ENCODE measurements at regions not wholly inside any gene's neighbourhood (a gene's known extent, or its start where the extent isn't known, plus 50 kb on each side); places are given as distances from the start of the nearest gene placed in this dataset.
A peak's percentile ranks its signal among the peaks of the same experiment; 100 is the strongest.

DNA sequence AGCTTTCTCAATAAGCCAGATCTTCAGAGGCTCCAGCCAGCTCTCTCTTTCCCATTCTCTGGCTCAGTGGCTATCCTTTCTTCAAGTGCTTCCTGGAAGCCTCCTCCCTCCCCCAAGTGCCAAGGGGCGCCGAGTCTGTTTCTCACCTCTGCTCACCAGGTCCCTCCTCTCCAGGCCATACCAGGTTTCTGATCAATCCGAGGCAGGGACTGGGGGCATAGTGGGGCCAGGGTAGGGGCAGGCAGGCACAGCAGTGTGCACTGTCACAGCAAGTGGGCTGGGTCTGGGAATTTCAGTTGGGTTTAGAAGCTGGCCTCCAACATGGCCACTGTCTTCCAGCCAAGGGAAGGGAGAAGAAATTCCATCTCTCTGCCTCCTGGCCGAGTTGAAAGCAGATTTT, 56.5 kb downstream of the NAV1 start:
- no peak for DNase-seq
- CTCF ChIA-PET, result interaction anchor here (0.5 kb wide), 1 partner anchor 82 kb away, joined by 3 read pairs; no protein-coding TSS in a partner anchor
- H3K79me2 ChIP-seq (ENCODE audit: low read depth), result no peaks in the 10 kb centered on the region
- no peak overlapping the region for H3K4me2 ChIP-seq
- no peaks in the 10 kb centered on the region for H3K36me3 ChIP-seq (ENCODE audit: low read depth)
- no peak overlapping the region for H2AFZ ChIP-seq
- BruUV-seq (replicated peaks), result no TSS peak
- peaks cover 11% of the 10 kb centered on the region for H3K4me1 ChIP-seq (replicated peaks; ENCODE audit: insufficient read depth)
- TF ChIP-seq CTCF (conservative IDR thresholded peaks at IDR 0.05), result no peak
- POLR2A ChIA-PET (ENCODE audit: unreplicated experiment), result no interaction called here
- H4K20me1 ChIP-seq (ENCODE audit: insufficient read depth), result peaks cover 14% of the 10 kb centered on the region; the same call in 1 of the 2 replicates
- H3K27ac ChIP-seq, result no peak overlapping the region
- peaks cover 18% of the 10 kb centered on the region; the same call in 1 of the 2 replicates for H3F3A ChIP-seq (ENCODE audit: insufficient read depth, low read depth)
- H3K27me3 ChIP-seq (ENCODE audit: insufficient read depth, low read depth), result no peaks in the 10 kb centered on the region
- no peaks in the 10 kb centered on the region for H3K9me3 ChIP-seq (ENCODE audit: insufficient read depth, low read depth)
- H3K4me3 ChIP-seq, result no peak overlapping the region
- no peaks in the 10 kb centered on the region for H3K9me2 ChIP-seq (ENCODE audit: insufficient read depth)
- intact Hi-C loops (cut with micrococcal nuclease; ENCODE audit: unreplicated experiment), result no loop called here

DNA sequence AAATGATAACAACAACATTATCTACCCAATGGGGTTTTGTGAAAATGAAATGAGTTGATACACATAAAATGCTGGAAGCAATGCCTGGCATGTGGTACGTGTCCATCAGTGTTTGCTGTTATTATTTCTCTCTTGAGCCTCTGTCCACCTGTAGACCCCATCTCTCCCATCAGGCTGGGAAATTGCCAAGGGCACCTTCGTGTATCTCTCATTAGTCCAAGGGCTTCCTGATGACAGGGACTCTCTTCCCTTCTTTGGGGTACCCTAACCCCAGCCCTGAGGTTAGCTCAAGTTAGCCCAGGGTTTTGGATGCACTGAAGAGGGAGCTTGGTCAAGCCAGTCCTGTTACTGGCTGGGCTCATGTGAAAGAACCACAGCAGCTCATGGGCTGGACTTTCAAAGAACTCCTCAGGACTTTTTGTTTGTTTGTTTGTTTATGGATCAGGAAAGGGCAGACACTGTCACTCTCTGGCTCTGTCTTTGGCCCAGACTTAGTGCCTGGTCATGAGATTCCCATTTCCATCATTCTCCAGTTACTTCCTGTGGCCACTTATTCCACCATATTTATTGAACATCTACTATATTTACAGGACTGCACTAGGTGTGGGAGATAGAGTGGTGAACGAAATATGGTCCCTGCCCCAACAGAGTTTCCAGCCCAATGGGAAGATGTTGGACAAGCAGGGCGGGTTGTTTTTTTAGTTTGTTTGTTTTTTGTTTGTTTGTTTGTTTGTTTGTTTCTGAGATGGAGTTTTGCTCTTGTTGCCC, 57.4 kb downstream of the NAV1 start:
- POLR2A ChIA-PET (ENCODE audit: unreplicated experiment), result no interaction called here
- no peak overlapping the region for H3K27ac ChIP-seq

GRCh38 chr1:201597551-201598230, 58.8 kb downstream of the NAV1 start:
- Histone ChIP-seq H3K27me3 (ENCODE audit: insufficient read depth, low read depth) (no peaks in the 10 kb centered on the region), H3F3A (ENCODE audit: insufficient read depth, low read depth) (peaks cover 15% of the 10 kb centered on the region; the same call in 1 of the 2 replicates), H3K4me3 (no peak overlapping the region), H3K36me3 (ENCODE audit: low read depth) (no peaks in the 10 kb centered on the region), H3K9me2 (ENCODE audit: insufficient read depth) (no peaks in the 10 kb centered on the region), H3K9me3 (ENCODE audit: insufficient read depth, low read depth) (no peaks in the 10 kb centered on the region), H3K27ac (no peak overlapping the region), H3K4me2 (no peak overlapping the region), H3K4me1 (replicated peaks; ENCODE audit: insufficient read depth) (peaks cover 11% of the 10 kb centered on the region), H2AFZ (no peak overlapping the region), H4K20me1 (ENCODE audit: insufficient read depth) (peaks cover 14% of the 10 kb centered on the region; the same call in 1 of the 2 replicates), H3K79me2 (ENCODE audit: low read depth) (no peaks in the 10 kb centered on the region)
- CTCF ChIA-PET, result interaction anchor here (0.6 kb wide), 1 partner anchor 411 kb away, joined by 5 read pairs; no protein-coding TSS in a partner anchor
- DNase-seq, result peak; percentile 74 to 80
- POLR2A ChIA-PET (ENCODE audit: unreplicated experiment), result interaction anchor here (0.5 to 0.7 kb wide), 5 partner anchors 10 to 576 kb away, joined by 3 to 6 read pairs (median 4); no protein-coding TSS in a partner anchor
- no peak for TF ChIP-seq EZH2 (IDR thresholded peaks at IDR 0.05; ENCODE audit: low read depth)
- TF ChIP-seq CTCF (conservative IDR thresholded peaks at IDR 0.05), result no peak
- intact Hi-C loops (cut with micrococcal nuclease; ENCODE audit: unreplicated experiment), result no loop called here
- BruUV-seq (replicated peaks), result no TSS peak

More for the DNA sequence above, 57.4 kb downstream of the NAV1 start:
- intact Hi-C loops (cut with micrococcal nuclease; ENCODE audit: unreplicated experiment), result no loop called here
- Histone ChIP-seq H2AFZ (no peak overlapping the region), H4K20me1 (ENCODE audit: insufficient read depth) (peaks cover 14% of the 10 kb centered on the region; the same call in 1 of the 2 replicates), H3K27me3 (ENCODE audit: insufficient read depth, low read depth) (no peaks in the 10 kb centered on the region), H3K4me3 (no peak overlapping the region), H3K4me1 (replicated peaks; ENCODE audit: insufficient read depth) (peaks cover 11% of the 10 kb centered on the region), H3K4me2 (no peak overlapping the region), H3K79me2 (ENCODE audit: low read depth) (no peaks in the 10 kb centered on the region), H3K36me3 (ENCODE audit: low read depth) (no peaks in the 10 kb centered on the region), H3K9me2 (ENCODE audit: insufficient read depth) (no peaks in the 10 kb centered on the region), H3F3A (ENCODE audit: insufficient read depth, low read depth) (peaks cover 18% of the 10 kb centered on the region; the same call in 1 of the 2 replicates), H3K9me3 (ENCODE audit: insufficient read depth, low read depth) (no peaks in the 10 kb centered on the region)
- no peak for DNase-seq
- no TSS peak for BruUV-seq (replicated peaks)
- CTCF ChIA-PET, result no interaction called here
- TF ChIP-seq EZH2 (IDR thresholded peaks at IDR 0.05; ENCODE audit: low read depth) (no peak), CTCF (conservative IDR thresholded peaks at IDR 0.05) (no peak)
